CD4-positive, alpha-beta T cell treated with Interleukin-6 for 4 hours (primary cell): ENCODE measurements at regions not wholly inside any gene's neighbourhood (a gene's known extent, or its start where the extent isn't known, plus 50 kb on each side); places are given as distances from the start of the nearest gene placed in this dataset.
"Not testable (repeated sequence)": the region's sequence is repeated elsewhere in the genome, so short reads cannot be mapped to it uniquely, and the experiment has no call there.

Source experiments
- DNase-seq: peaks from one replicate; pipeline ENCODE4 v3.0.0-alpha.2; 2020; ENCODE audit warnings: mixed read lengths

DNA sequence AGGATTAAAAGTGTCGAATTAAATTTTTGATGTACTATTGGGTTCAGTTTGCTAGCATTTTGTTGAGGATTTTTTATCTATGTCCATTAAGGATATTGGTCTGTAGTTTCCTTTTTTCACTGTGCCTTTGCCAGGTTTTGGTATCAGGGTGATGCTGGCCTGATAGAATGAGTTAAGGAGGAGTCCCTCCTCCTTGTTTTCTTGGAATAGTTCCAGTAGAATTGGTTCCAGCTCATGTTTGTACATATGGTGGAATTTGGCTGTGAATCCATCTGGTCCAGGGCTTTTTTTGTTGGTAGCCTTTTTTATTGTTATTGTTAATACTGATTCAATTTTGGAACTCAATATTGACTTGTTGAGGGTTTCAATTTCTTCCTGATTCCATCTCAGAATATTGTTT, 141.8 kb downstream of the SIM1 start:
- no peak for DNase-seq

DNA sequence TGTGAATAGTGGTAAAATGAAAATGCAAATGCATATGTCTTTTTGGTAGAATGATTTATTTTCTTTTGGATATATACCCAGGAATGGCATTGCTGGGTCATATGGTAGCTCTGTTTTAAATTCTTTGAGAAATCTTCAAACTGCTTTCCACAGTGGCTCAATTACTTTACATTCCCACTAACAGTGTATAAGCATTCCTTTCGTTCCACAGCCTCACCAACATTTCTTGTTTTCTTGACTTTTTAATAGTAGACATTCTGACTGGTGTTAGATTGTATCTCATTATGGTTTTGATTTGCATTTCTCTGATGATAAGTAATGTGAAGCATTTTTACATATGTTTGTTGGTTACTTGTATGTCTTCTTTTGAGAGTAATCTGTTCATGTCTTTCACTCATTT, 144.0 kb downstream of the SIM1 start:
- no peak for DNase-seq

DNA sequence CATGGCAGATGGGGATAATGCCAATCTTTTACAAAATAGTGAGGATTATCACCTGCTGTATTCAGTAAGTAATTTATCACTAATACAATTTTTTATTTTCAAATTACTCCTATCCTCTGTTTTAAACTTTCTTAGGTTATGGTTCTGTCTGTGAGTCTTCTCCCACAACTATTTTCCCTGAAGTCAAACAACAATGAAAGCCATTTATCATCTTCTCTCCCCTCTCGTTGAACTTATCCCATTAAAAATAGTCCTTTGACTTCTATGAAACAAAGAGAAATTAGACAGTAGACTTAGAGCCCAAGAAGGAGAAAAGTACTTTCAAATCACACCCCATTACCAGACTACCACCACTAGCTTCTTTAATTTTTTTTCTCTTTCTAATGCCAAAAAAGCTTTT, 147.7 kb downstream of the SIM1 start:
- DNase-seq, result no peak

DNA sequence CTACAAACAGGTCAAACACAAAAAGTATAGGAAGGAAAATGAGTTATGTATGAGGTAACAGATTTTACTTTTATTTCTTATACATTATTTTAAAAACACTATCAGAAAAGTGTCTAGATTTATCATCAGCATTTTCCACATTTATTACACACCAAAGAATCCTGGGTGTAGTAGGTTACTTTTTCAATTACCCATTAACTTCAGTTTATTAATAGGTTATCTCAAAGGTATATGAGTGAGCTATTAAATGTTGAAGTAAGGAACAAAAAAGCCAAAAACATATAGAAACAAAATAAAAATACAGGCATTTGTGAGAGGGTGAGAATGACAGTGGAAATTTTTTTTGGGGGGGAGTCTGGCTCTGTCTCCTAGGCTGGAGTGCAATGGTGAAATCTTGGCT, 150.5 kb downstream of the SIM1 start:
- no peak for DNase-seq

- no peak for DNase-seq
These were observed 152.9 kb downstream of the SIM1 start for GRCh38 chr6:100311707-100312251.

DNA sequence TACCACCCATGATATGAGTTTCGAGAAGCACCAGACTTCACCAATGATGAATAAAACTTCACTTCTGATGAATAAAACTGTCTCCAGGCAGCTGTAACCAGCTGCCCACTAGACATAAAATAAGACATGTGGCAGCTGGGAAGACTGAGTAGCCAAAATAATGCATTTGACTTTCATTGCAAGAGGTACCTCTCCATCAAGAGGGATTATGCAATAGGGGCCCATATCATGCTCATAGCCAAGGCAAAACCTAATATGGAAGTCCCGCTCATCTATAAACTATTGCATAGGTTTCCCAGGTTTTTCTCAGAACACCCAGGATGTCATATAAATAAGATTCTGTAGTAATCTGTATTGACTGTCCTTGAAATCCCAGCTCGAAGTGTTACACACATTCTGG, 155.5 kb downstream of the SIM1 start:
- no peak for DNase-seq

DNA sequence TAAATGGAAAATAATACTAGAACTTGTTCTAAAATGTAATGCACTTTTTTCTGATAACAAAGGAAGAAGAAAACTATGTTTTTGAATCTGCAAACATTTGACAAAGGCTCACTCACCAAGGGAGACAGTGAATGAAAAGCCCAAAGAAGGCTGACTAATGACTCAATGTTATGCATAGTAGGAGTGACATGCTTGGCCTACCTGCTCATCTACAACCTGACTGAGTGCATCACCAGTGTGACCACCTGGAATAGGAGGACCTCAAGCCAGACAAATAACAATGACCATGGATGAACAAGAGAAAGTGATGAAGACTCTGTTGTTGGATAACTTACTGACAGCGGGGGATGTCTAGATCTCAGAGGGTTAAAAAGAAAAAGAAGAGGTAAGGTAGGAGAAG, 157.2 kb downstream of the SIM1 start:
- no peak for DNase-seq

DNA sequence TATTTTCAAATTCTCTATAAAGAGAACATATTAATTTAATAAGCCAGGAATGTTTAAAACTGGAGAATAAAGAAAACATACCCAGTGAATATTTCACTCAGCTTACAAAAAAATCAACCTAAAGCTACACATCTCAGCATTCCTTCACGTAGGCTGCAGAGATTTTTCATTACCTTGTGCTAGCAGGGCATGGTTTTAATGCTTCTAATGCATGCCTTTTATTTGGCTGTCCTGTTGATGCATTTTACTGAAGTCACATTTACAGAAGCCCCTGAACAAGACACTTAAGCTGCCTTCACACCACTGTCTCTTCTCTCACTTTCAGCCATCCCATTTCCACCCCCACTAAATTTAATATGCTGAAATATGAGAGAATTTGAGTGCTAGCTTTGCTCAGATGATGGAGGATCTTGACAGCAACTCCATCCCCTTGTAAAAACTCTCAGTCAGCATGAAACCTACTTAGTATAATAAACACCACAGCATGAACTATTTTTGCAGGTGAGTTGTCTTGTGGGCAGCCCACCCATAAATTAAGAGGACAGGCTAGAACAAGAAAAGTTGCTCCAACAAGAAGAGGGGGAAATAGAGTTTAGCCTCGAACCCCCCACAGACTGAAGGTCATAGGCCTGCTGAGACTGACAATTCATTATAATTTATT, 159.4 kb downstream of the SIM1 start:
- DNase-seq, result no peak

- no peak for DNase-seq
These were observed 160.1 kb downstream of the SIM1 start for GRCh38 chr6:100304575-100304974.

- DNase-seq, result no peak
These were observed 163.0 kb downstream of the SIM1 start for GRCh38 chr6:100301731-100302130.

DNA sequence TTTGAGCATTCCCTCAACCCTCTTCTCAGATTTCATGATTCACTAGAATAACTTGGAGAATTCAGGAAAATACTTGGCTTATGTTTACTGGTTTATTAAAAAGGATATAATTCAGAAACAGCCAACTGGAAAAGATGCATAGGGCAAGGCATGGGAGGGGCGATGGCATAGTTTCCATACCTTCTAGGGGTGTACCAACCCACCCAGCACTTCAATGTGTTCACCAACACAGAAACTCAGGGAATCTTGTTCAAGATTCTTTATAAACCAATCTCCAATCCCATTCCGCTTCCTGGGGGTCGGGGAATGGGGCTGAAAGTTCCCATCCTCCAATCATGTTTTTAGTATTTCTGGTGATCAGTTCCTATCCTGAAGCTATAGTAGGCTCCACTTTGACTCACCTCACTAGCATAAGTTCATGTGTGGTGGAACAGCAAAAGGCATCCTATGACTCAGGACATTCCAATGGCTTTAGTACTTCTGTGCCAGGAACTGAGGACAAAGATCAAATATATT, 164.4 kb downstream of the SIM1 start:
- DNase-seq, result no peak

DNA sequence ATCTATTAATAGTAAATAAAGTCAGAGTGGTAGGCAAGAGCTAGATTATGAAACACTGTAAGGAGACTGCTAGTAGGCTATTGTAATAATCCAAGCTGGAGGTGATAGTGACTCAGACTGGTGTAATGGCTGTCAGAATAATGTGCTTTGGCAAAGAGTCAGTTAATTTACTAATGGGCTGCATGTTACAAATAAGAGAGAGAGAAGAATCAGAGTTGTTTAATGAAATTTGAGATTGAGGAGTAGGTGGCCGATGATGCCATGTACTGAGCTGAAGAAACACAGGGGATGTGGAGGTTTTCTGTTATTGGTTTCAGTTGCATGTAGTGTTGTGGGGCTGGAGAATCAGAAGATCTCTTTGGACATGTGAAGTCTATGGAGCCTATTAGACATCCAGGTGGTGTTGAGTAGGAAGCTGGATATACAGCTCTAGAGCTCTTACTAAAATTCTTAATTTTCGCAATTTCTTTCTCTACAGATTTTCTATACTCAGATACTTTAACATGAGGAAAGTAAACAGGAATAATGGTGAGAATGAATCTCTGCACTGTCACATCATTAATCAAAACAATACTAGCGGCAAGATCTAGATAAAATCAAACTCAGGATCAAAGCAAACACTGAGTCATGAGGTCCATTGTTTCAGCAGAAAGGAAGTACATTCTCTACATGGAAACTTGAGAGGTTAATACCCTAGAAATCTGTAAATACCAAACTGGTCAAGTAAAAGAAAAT, 167.7 kb downstream of the SIM1 start:
- DNase-seq, result no peak

DNA sequence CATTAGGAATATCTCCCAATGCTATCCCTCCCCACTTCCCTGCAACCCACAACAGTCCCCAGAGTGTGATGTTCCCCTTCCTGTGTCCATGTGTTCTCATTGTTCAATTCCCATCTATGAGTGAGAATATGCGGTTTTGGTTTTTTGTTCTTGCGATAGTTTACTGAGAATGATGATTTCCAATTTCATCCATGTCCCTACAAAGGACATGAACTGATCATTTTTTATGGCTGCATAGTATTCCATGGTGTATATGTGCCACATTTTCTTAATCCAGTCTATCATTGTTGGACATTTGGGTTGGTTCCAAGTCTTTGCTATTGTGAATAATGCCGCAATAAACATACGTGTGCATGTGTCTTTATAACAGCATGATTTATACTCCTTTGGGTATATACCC, 169.5 kb downstream of the SIM1 start:
- DNase-seq, result not testable (repeated sequence)

GRCh38 chr6:100289285-100289684, 175.4 kb downstream of the SIM1 start:
- DNase-seq, result no peak

- no peak for DNase-seq
These were observed 176.4 kb downstream of the SIM1 start for GRCh38 chr6:100288311-100288710.

DNA sequence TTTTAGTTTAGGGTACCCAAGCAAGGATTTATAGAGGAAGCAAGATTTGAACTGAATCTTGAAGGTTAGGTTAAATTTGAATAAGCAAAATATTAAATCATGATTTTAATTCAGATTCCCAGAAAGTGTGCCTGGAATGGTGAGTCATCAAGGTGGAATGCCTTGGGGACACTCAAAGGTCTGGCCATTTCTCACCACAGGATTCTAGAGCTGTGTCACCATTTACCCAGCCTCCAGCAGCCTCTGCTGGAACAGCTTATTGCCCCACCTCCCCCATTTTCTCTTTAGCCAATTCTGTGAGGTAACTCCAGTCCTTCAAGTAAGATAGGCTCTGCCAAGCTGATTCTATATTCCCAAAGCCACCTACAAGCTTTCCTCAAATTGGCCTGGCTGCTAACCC, 181.4 kb downstream of the SIM1 start:
- DNase-seq, result no peak

DNA sequence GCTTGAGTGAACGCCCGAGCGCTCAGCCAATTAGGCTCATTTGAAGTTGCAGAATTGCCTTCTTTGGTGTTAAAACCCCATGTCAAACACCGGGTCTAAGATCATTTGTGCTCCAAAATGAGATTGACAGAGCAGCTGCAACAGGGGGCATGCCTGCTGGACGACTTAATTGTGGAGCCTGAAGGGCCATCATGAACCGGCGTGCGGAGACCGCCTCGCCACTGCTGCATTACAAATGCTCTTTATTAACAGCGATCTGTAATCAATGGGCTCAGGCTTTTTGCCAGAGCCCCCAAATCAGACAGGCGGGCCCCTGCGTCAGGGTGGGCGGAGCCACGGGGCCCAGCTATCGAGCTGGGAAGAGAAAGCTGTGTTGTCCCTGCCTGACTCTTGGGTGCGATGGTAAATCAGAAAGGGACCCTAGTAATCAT, 183.2 kb downstream of the SIM1 start:
- DNase-seq, result no peak

DNA sequence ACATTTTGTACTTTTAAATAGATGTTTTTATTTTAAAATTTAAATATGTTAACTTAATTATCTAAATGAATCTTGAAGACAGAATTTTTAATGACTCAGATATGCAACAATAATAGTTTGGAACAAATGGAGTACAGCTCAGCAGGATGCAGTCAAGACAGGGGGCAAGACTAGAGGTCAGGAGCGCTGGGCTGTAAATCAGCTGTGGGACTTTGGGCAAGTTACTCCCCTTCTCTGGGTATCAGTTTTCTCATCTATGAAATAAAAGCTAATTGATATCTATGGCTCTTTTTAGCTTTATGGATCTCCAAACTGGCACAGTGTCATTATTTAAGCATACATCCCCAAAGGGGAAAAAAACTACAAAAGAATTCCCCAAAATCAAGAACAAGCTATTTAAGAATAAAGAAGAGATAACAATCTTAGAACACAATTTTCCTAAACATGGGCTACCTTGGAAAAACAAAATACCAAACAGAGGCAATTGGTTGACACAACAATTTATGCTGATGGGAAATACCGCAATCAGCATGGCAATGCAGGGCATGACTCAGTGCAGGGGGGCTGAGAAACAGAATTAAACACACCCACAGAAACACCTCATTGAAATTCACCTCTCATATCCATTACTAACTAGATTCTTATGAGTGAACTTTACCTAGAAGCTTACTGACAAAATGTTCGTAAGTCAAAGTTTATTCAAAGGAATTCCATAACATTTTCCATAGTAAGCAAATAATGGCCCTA, 188.2 kb downstream of the SIM1 start:
- no peak for DNase-seq

DNA sequence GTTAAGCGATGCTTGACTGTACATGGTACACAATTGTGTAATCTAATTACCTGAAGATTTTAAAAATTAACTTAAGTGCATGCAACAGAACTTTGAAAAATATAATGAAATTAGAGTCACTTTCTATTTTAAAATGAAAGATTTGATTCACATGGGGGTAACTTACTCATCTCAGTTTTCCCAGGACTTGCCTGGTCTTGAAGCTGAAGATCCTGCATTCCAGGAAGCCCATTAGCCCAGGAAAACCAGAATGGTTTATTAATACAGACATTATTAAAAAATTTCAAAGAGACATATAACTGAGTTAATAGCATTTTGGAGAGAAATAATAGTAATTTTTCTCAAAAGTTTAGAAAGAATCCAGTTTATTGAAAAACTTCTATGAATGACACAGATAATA, 190.6 kb downstream of the SIM1 start:
- DNase-seq, result no peak

DNA sequence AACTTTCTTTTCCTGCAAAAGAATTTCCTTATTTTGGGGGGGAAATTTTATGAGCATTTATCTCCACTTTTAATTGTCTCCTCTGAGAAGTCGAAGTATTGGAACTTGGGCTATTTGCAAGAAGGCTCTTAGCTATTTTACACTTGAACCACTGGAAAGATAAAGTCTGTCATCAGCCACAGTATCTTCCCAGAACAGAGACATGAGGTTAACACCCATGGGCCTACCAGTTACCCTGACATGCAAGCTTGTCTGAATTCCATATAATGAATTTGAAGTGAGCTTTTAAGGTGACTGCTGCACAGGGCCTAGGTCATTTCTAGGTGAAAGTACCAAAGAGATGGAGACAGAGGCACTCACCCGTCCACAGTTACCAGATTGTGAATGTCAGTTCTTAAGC, 193.1 kb downstream of the SIM1 start:
- DNase-seq, result no peak

DNA sequence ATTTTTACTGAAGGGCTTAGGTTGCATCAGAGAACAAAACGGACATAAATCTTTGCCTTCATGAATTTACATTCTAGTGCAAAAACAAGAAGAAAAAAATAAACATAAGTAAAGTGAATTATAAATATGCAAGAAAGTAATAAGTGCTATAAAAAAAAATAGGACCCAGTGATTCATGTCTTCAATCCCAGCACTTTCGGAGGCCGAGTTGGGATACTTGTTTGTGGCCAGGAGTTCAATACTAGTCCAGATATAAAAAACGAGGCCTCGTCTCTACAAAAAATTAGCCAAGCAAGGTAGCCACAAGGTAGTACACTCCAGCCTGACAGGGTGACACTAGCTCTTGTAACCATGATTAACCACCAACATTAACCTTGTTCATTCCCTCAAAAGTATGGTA, 193.5 kb downstream of the SIM1 start:
- no peak for DNase-seq

DNA sequence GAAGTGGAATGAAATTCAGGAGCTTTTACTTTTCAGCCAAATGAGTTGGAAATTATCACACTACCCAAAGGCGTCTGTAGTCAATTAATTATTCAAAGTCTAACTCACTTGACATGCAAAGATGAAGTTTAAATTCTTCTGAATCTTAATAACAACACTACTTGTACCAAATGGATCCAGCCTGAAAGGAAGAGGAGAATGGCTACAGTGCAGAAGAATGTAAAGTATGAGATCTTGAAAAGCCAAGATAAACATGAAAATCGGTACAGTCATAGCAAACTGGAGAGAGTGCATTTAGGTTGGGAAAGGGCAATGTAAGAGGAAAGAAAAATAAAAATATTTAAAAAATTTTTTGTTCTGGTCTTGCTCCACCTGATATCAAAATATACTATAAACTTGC, 195.5 kb downstream of the SIM1 start:
- no peak for DNase-seq

DNA sequence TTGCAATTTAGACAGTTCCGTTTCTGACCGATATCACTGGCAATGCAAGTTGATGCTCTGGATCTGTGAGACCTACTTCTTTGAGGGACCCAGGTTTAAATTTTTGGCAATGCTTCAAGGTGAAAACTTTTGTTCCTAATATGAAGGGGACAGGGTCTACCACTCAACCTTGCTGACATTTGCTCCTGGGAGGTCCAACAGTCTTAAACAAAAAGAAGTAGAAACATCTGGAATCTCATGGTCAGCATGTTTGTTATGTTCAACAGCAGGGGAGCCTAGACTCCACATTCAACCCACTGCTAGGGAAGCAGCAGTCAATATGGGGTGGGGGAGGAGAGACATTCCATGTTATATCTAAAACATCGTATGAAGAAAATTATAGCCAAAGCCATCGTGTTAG, 196.4 kb downstream of the SIM1 start:
- DNase-seq, result no peak

DNA sequence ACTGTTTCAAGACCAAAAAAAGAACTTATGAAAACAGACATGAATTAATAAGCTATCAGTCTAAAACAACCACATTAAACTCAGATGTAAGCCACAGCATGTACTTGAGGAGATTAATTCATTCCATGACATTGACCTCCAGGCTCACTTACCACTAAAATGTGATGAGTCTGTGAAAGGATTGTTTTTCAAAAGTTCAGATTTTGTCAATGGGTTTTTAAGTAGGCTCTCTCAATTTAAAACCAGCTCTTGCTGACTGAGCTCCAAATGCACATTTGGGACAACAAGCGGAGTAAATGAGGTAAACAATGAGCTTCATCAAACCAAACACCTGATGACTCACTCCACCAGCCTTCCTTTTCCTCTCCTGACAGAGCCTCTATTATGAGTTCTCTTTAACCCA, 197.0 kb downstream of the SIM1 start:
- DNase-seq, result no peak
